IPS DF 6.9 (cell line): ENCODE measurements at regions not wholly inside any gene's neighbourhood (a gene's known extent, or its start where the extent isn't known, plus 50 kb on each side); places are given as distances from the start of the nearest gene placed in this dataset.
"Not testable (repeated sequence)": the region's sequence is repeated elsewhere in the genome, so short reads cannot be mapped to it uniquely, and the experiment has no call there.

Experiments
- DNase-seq: peaks from one replicate; pipeline ENCODE4 v3.0.0-alpha.2; 2013; ENCODE audit warnings: low read depth, low spot score
- H3K27ac ChIP-seq: one replicate; pipeline ENCODE4 v1.5.1; 2013; ENCODE audit warnings: low read length, control low read depth
- H3K27me3 ChIP-seq: 2 replicates; pipeline ENCODE4 v1.6.1; 2013; ENCODE audit warnings: mild to moderate bottlenecking, low read length; ENCODE audit not compliant: control insufficient read depth, insufficient read depth
- H3K36me3 ChIP-seq: 2 replicates; pipeline ENCODE4 v1.6.1; 2013; ENCODE audit warnings: low read length; ENCODE audit not compliant: control insufficient read depth, insufficient read depth
- H3K4me1 ChIP-seq: 2 replicates; pipeline ENCODE4 v1.6.1; 2013; ENCODE audit warnings: low read length; ENCODE audit not compliant: control insufficient read depth, insufficient read depth
- H3K4me3 ChIP-seq: 2 replicates; pipeline ENCODE4 v1.5.1; 2013; ENCODE audit warnings: mild to moderate bottlenecking, low read length
- H3K9me3 ChIP-seq: 2 replicates; pipeline ENCODE4 v1.6.1; 2013; ENCODE audit warnings: low read length, inconsistent platforms; ENCODE audit not compliant: control insufficient read depth, insufficient read depth
- WGBS: extraction: QIAGEN DNeasy Blood & Tissue Kit; methylation state at CpG from one replicate; pipeline ENCODE4 v1.1.7; 2013; ENCODE audit warnings: mixed read lengths, missing lambda C conversion rate; ENCODE audit not compliant: insufficient read length, insufficient coverage; 5-methylcytosine and 5-hydroxymethylcytosine counted together

DNA sequence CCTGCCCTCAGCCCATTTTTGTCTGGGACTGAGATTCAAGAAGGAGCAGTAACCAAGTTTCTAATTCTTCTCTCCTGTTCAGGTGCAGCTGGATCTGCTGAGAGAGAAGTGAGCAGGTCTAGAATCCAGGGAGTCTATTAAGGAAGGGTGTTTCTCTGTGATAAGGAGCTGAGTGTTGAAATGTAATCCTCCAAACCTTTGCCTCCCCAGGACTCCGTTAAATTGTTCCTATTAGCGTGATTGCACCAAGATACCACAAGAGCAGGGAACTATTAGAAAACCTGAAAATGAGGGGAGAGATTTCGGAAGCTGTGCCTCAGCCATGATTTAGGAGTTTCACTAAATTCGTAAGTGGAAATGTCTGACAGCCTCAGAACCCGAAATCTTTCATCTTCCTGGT, 192.6 kb downstream of the EBLN2 start:
- no peak for DNase-seq
- WGBS: no CpG with 5 or more reads among the region's 5 CpGs
- Histone ChIP-seq H3K36me3 (no peaks in the 10 kb centered on the region), H3K27ac (no peak overlapping the region), H3K4me1 (0 out of 2 replicates have a peak, but pooled peaks cover 2% of the 10 kb centered on the region), H3K4me3 (no peak overlapping the region), H3K27me3 (no peaks in the 10 kb centered on the region), H3K9me3 (no peaks in the 10 kb centered on the region)

GRCh38 chr3:73255609-73256029, 194.2 kb downstream of the EBLN2 start:
- Histone ChIP-seq H3K4me3 (no peak overlapping the region), H3K27ac (no peak overlapping the region), H3K4me1 (0 out of 2 replicates have a peak, but pooled peaks cover 2% of the 10 kb centered on the region), H3K9me3 (no peaks in the 10 kb centered on the region), H3K27me3 (no peaks in the 10 kb centered on the region), H3K36me3 (no peaks in the 10 kb centered on the region)
- no CpG with 5 or more reads among the region's 5 CpGs for WGBS
- no peak for DNase-seq

GRCh38 chr3:73257186-73257585, 195.7 kb downstream of the EBLN2 start:
- Histone ChIP-seq H3K4me3 (no peak overlapping the region), H3K4me1 (0 out of 2 replicates have a peak, but pooled peaks cover 2% of the 10 kb centered on the region), H3K9me3 (no peaks in the 10 kb centered on the region), H3K27ac (no peak overlapping the region), H3K36me3 (no peaks in the 10 kb centered on the region), H3K27me3 (no peaks in the 10 kb centered on the region)
- no peak for DNase-seq
- no CpG with 5 or more reads among the region's 4 CpGs for WGBS

DNA sequence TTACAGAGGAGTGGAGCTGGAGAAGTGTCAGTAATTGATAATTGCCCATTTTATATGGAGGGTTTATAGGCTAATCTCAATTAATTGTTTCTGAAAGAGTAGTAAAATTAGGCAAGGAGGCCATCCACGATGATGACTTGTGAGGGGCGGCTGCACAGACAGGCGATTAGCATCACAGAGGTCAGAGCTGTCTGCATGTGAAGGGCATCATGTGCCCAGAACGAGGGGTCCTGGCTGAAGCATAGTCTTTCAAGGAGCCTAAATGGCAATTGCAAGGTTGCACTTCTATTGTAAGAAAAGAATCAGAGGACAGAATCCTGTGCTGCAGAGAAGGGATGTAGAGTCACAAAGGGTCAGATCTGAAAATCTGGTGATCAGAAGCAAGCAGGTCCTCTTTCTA, 196.6 kb downstream of the EBLN2 start:
- no peaks in the 10 kb centered on the region for H3K27me3 ChIP-seq
- H3K4me3 ChIP-seq: no peak overlapping the region
- no peaks in the 10 kb centered on the region for H3K36me3 ChIP-seq
- no peak for DNase-seq
- no peaks in the 10 kb centered on the region for H3K9me3 ChIP-seq
- H3K4me1 ChIP-seq: 0 out of 2 replicates have a peak, but pooled peaks cover 2% of the 10 kb centered on the region
- no peak overlapping the region for H3K27ac ChIP-seq
- WGBS: no CpG with 5 or more reads among the region's 4 CpGs

DNA sequence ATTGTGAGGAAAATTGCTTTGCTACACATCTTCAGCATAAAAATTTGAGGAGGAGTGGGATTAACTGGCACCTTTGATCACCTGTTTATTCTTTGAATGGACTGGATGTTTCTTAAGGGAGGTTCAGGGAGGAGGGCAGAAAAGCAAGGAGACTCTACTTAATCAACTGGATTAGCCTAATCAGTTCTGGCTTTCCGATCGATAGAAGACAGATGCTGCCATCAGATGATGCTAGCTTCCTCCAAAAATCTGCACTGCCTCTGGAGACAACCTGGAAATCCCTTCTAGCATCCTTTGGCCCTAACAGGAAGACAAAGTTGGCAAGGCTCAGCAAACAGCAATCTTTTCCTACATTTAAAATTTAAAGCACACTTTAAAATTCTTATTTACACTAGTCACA, 197.8 kb downstream of the EBLN2 start:
- no peak overlapping the region for H3K4me3 ChIP-seq
- H3K36me3 ChIP-seq: no peaks in the 10 kb centered on the region
- H3K27ac ChIP-seq: no peak overlapping the region
- H3K27me3 ChIP-seq: no peaks in the 10 kb centered on the region
- WGBS: no CpG with 5 or more reads among the region's 2 CpGs
- no peak for DNase-seq
- 0 out of 2 replicates have a peak, but pooled peaks cover 2% of the 10 kb centered on the region for H3K4me1 ChIP-seq
- H3K9me3 ChIP-seq: no peaks in the 10 kb centered on the region

- Histone ChIP-seq H3K27me3 (no peaks in the 10 kb centered on the region), H3K4me1 (0 out of 2 replicates have a peak, but pooled peaks cover 2% of the 10 kb centered on the region), H3K9me3 (no peaks in the 10 kb centered on the region), H3K27ac (no peak overlapping the region), H3K36me3 (no peaks in the 10 kb centered on the region), H3K4me3 (no peak overlapping the region)
- DNase-seq: no peak
- no CpG with 5 or more reads among the region's 1 CpG for WGBS
These were observed 198.4 kb downstream of the EBLN2 start for GRCh38 chr3:73259856-73260255.

- H3K27me3 ChIP-seq, H3K4me3 ChIP-seq, H3K36me3 ChIP-seq, H3K27ac ChIP-seq, DNase-seq, H3K4me1 ChIP-seq, H3K9me3 ChIP-seq: not testable (repeated sequence)
- no CpG with 5 or more reads among the region's 1 CpG for WGBS
These were observed 205.1 kb downstream of the EBLN2 start for GRCh38 chr3:73266558-73266957.

DNA sequence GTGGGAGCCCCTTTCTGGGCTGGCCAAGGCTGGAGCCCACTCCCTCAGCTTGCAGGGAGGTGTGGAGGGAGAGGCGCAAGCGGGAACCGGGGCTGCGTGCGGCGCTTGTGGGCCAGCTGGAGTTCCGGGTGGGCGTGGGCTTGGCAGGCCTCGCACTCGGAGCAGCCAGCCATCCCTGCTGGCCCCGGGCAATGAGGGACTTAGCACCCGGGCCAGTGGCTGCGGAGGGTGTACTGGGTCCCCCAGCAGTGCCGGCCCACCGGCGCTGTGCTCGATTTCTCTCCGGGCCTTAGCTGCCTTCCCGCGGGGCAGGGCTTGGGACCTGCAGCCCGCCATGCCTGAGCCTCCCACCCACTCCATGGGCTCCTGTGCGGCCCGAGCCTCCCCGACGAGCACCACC, 207.7 kb downstream of the EBLN2 start:
- H3K4me3 ChIP-seq, H3K27me3 ChIP-seq, H3K36me3 ChIP-seq, H3K27ac ChIP-seq, H3K4me1 ChIP-seq, H3K9me3 ChIP-seq, DNase-seq: not testable (repeated sequence)
- no CpG with 5 or more reads among the region's 25 CpGs for WGBS

GRCh38 chr3:73270839-73271483, 209.5 kb downstream of the EBLN2 start:
- H3K36me3 ChIP-seq: no peaks in the 10 kb centered on the region
- H3K4me3 ChIP-seq: no peak overlapping the region
- WGBS: no CpG with 5 or more reads among the region's 2 CpGs
- DNase-seq: no peak
- H3K4me1 ChIP-seq: no peaks in the 10 kb centered on the region
- H3K27ac ChIP-seq: no peak overlapping the region
- no peaks in the 10 kb centered on the region for H3K27me3 ChIP-seq
- H3K9me3 ChIP-seq: no peaks in the 10 kb centered on the region

- WGBS: no CpG with 5 or more reads among the region's 4 CpGs
These were observed 211.9 kb downstream of the EBLN2 start for GRCh38 chr3:73273341-73273740.

DNA sequence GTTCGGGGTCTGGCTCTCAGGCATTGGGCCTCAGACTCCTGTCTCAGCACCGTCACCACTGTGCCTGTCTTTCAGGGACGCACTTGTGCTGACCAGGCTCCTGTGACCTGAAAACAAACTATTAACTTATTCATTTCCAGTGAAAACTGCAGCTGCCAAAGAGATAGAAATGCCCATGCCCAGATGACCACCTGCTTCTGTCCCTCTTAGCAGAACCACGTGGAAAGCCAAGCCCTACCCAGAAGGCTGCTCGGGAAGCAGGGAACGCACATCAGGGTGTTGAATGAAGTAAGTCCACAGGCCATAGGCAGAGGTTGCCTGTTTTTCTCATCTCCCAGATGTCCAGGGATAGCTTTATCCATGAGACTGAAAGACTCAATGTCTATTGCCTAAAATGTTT, 219.3 kb downstream of the EBLN2 start:
- no peak for DNase-seq
- no peaks in the 10 kb centered on the region for H3K4me1 ChIP-seq
- H3K27me3 ChIP-seq: no peaks in the 10 kb centered on the region
- H3K4me3 ChIP-seq: no peak overlapping the region
- H3K36me3 ChIP-seq: no peaks in the 10 kb centered on the region
- no CpG with 5 or more reads among the region's 6 CpGs for WGBS
- H3K27ac ChIP-seq: no peak overlapping the region
- H3K9me3 ChIP-seq: no peaks in the 10 kb centered on the region

More at GRCh38 chr3:73273341-73273740, 211.9 kb downstream of the EBLN2 start:
- H3K9me3 ChIP-seq: no peaks in the 10 kb centered on the region
- no peaks in the 10 kb centered on the region for H3K27me3 ChIP-seq
- DNase-seq: no peak
- H3K27ac ChIP-seq: no peak overlapping the region
- no peak overlapping the region for H3K4me3 ChIP-seq
- no peaks in the 10 kb centered on the region for H3K36me3 ChIP-seq
- no peaks in the 10 kb centered on the region for H3K4me1 ChIP-seq
